GM11168 (cell line): ENCODE measurements at regions not wholly inside any gene's neighbourhood (a gene's known extent, or its start where the extent isn't known, plus 50 kb on each side); places are given as distances from the start of the nearest gene placed in this dataset.

Experiments
- in situ Hi-C: fragments of 300-500 bp; cut with MboI; formaldehyde crosslinking; loops from one replicate; pipeline ENCODE4 v1.12.0; 2022; ENCODE audit warnings: low sequenced_read_pairs; ENCODE audit not compliant: unreplicated experiment

- in situ Hi-C loops, result no loop called here
Measured at GRCh38 chr14:97452314-97452713, 655.1 kb downstream of the VRK1 start.

- in situ Hi-C loops, result no loop called here
Measured at GRCh38 chr14:97453991-97454390, 656.8 kb downstream of the VRK1 start.

- in situ Hi-C loops, result no loop called here
Measured at GRCh38 chr14:97456462-97456861, 659.3 kb downstream of the VRK1 start.

- in situ Hi-C loops, result no loop called here
Measured at GRCh38 chr14:97456958-97457357, 659.8 kb downstream of the VRK1 start.

- in situ Hi-C loops, result no loop called here
Measured at GRCh38 chr14:97457575-97458085, 660.4 kb downstream of the VRK1 start.

- in situ Hi-C loops, result no loop called here
Measured at GRCh38 chr14:97458255-97458654, 661.1 kb downstream of the VRK1 start.

- in situ Hi-C loops, result no loop called here
Measured at GRCh38 chr14:97458661-97459579, 661.7 kb downstream of the VRK1 start.

- in situ Hi-C loops, result no loop called here
Measured at GRCh38 chr14:97462081-97462480, 664.9 kb downstream of the VRK1 start.

GRCh38 chr14:97468220-97468619 lies 671.0 kb downstream of the VRK1 start:
- in situ Hi-C loops, result no loop called here

GRCh38 chr14:97477353-97477752 lies 680.2 kb downstream of the VRK1 start:
- in situ Hi-C loops, result no loop called here

GRCh38 chr14:97485201-97485600 lies 688.0 kb downstream of the VRK1 start:
- in situ Hi-C loops, result no loop called here

GRCh38 chr14:97486601-97487120 lies 689.5 kb downstream of the VRK1 start:
- in situ Hi-C loops, result no loop called here

- in situ Hi-C loops, result no loop called here
Measured at GRCh38 chr14:97489750-97490149, 692.6 kb downstream of the VRK1 start.

GRCh38 chr14:97490521-97491070 lies 693.4 kb downstream of the VRK1 start:
- in situ Hi-C loops, result no loop called here

GRCh38 chr14:97491697-97492096 lies 694.5 kb downstream of the VRK1 start:
- in situ Hi-C loops, result no loop called here

- in situ Hi-C loops, result no loop called here
Measured at GRCh38 chr14:97499790-97500481, 702.8 kb downstream of the VRK1 start.

GRCh38 chr14:97506626-97507025 lies 709.4 kb downstream of the VRK1 start:
- in situ Hi-C loops, result no loop called here

- in situ Hi-C loops, result no loop called here
Measured at GRCh38 chr14:97513891-97514290, 716.7 kb downstream of the VRK1 start.

- in situ Hi-C loops, result no loop called here
Measured at GRCh38 chr14:97517566-97518234, 720.5 kb downstream of the VRK1 start.

GRCh38 chr14:97523936-97524335 lies 726.8 kb downstream of the VRK1 start:
- in situ Hi-C loops, result no loop called here
